Activated effector memory CD4-positive, alpha-beta T cell treated with anti-CD3 and anti-CD28 coated beads, Interleukin-2, amount 50 U/mL, for 16 hours (primary cell): ENCODE measurements at regions not wholly inside any gene's neighbourhood (a gene's known extent, or its start where the extent isn't known, plus 50 kb on each side); places are given as distances from the start of the nearest gene placed in this dataset.
A peak's percentile ranks its signal among the peaks of the same experiment; 100 is the strongest.
"Not testable (repeated sequence)": the region's sequence is repeated elsewhere in the genome, so short reads cannot be mapped to it uniquely, and the experiment has no call there.

ENCODE experiments used
- DNase-seq: peaks from one replicate; pipeline ENCODE4 v3.0.0-alpha.2; 2020

GRCh38 chr17:72458301-72458700 lies 337.5 kb downstream of the SOX9 start:
- DNase-seq, result peak; percentile 9

GRCh38 chr17:72460711-72461110 lies 339.9 kb downstream of the SOX9 start:
- peak; percentile 17 for DNase-seq

GRCh38 chr17:72461757-72462156 lies 340.9 kb downstream of the SOX9 start:
- peak; percentile 10 for DNase-seq

GRCh38 chr17:72462407-72462806 lies 341.6 kb downstream of the SOX9 start:
- no peak for DNase-seq

- DNase-seq, result peak; percentile 12
These were observed 342.0 kb downstream of the SOX9 start for GRCh38 chr17:72462814-72463213.

- DNase-seq, result peak; percentile 17
These were observed 342.7 kb downstream of the SOX9 start for GRCh38 chr17:72463287-72464102.

- DNase-seq, result peak; percentile 22
These were observed 343.4 kb downstream of the SOX9 start for GRCh38 chr17:72464221-72464620.

- no peak for DNase-seq
These were observed 344.6 kb downstream of the SOX9 start for GRCh38 chr17:72465191-72466024.

- DNase-seq, result no peak
These were observed 345.4 kb downstream of the SOX9 start for GRCh38 chr17:72466199-72466598.

GRCh38 chr17:72466606-72467005 lies 345.8 kb downstream of the SOX9 start:
- DNase-seq, result no peak

- DNase-seq, result peak; percentile 13
These were observed 347.2 kb downstream of the SOX9 start for GRCh38 chr17:72467841-72468653.

GRCh38 chr17:72468841-72469240 lies 348.0 kb downstream of the SOX9 start:
- peak; percentile 19 for DNase-seq

- DNase-seq, result no peak
These were observed 349.4 kb downstream of the SOX9 start for GRCh38 chr17:72470121-72470705.

- DNase-seq, result no peak
These were observed 349.9 kb downstream of the SOX9 start for GRCh38 chr17:72470734-72471133.

GRCh38 chr17:72471296-72471695 lies 350.5 kb downstream of the SOX9 start:
- no peak for DNase-seq

GRCh38 chr17:72472106-72472505 lies 351.3 kb downstream of the SOX9 start:
- DNase-seq, result no peak

GRCh38 chr17:72472853-72473390 lies 352.1 kb downstream of the SOX9 start:
- DNase-seq, result not testable (repeated sequence)

- no peak for DNase-seq
These were observed 353.4 kb downstream of the SOX9 start for GRCh38 chr17:72474243-72474642.

GRCh38 chr17:72474719-72475477 lies 354.1 kb downstream of the SOX9 start:
- DNase-seq, result no peak

GRCh38 chr17:72476134-72476533 lies 355.3 kb downstream of the SOX9 start:
- DNase-seq, result no peak

GRCh38 chr17:72476575-72476986 lies 355.8 kb downstream of the SOX9 start:
- DNase-seq, result no peak

GRCh38 chr17:72477491-72477890 lies 356.7 kb downstream of the SOX9 start:
- no peak for DNase-seq
